K562 (cell line): ENCODE measurements at regions not wholly inside any gene's neighbourhood (a gene's known extent, or its start where the extent isn't known, plus 50 kb on each side); places are given as distances from the start of the nearest gene placed in this dataset.

Experiments
- ATAC-seq: fragments of 200-7000 bp; cut with Tn5 transposase; 3 replicates; pipeline ENCODE4 v1.9.1; 2020; ENCODE audit warnings: moderate library complexity
- BruUV-seq: library from RNA; stranded (reverse); fragments of 400-500 nt; replicated peaks from 2 replicates; lab custom pipeline; 2021; lab: Mats Ljungman, UMichigan
- CTCF ChIA-PET: fragments of 300-600 bp; formaldehyde crosslinking; extraction: SDS; loops from one replicate; lab custom pipeline; 2021; ENCODE audit warnings: low intra/inter-chr PET ratio; lab: Yijun Ruan, JAX
- POLR2A ChIA-PET: fragments of 300-600, 350-650 bp; sonication (Branson Sonifier 250); formaldehyde crosslinking; extraction: SDS; loops from one replicate; lab custom pipeline; 2021; ENCODE audit warnings: antibody characterized with exemption, inconsistent platforms; lab: Yijun Ruan, JAX
- DNase-seq, 4 experiments: peaks; one replicate each; pipeline versions ENCODE4 v3.0.0 to v3.0.0-alpha.2; 2011 to 2018; ENCODE audit warnings: low spot score in 3 of 4, mixed read lengths in 3 of 4; ENCODE audit errors: extremely low read depth in 1 of 4
- FAIRE-seq: peaks from 2 replicates; lab custom pipeline; 2011; peaks lifted over from hg19 to GRCh38; lab: Jason Lieb, UNC
- H2AFZ ChIP-seq: 2 replicates; pipeline ENCODE4 v1.6.0; 2011; ENCODE audit warnings: low read depth, low read length, control low read depth, inconsistent platforms
- H3K27ac ChIP-seq: fragments of 200-600 bp; 3 replicates; pipeline ENCODE4 v1.8.0; 2011; ENCODE audit warnings: low read depth, mild to moderate bottlenecking, control low read depth, inconsistent platforms, low read length, moderate library complexity, mixed read lengths; ENCODE audit errors: extremely low read depth
- H3K27me3 ChIP-seq, 2 experiments: fragments of 300-600 bp in 1 of 2; 2 replicates in 1 of 2; 3 replicates in 1 of 2; pipeline versions ENCODE4 v1.6.0 to v1.8.0; 2011; ENCODE audit warnings: inconsistent platforms in 2 of 2, low read length in 2 of 2, mild to moderate bottlenecking in 1 of 2, mixed read lengths in 1 of 2, moderate library complexity in 1 of 2; ENCODE audit not compliant: control insufficient read depth in 2 of 2, insufficient read depth in 2 of 2
- H3K36me3 ChIP-seq: fragments of 300-600 bp; 3 replicates; pipeline ENCODE4 v1.8.0; 2011; ENCODE audit warnings: mild to moderate bottlenecking, low read length, inconsistent platforms; ENCODE audit not compliant: control insufficient read depth, insufficient read depth
- H3K4me1 ChIP-seq, 2 experiments: fragments of 200-600 bp in 1 of 2; replicated peaks in 1 of 2; 2 replicates in 1 of 2; 3 replicates in 1 of 2; pipeline versions ENCODE4 v1.5.1 to v1.8.0; 2011; ENCODE audit warnings: inconsistent platforms in 2 of 2, low read length in 2 of 2, mild to moderate bottlenecking in 1 of 2, mixed read lengths in 1 of 2, moderate library complexity in 1 of 2; ENCODE audit not compliant: control insufficient read depth in 2 of 2, insufficient read depth in 2 of 2
- H3K4me2 ChIP-seq: 2 replicates; pipeline ENCODE4 v1.6.1; 2011; ENCODE audit warnings: low read length, control low read depth, inconsistent platforms, mixed read lengths; ENCODE audit not compliant: insufficient read depth
- H3K4me3 ChIP-seq: fragments of 200-600 bp; sonication (generic), shearing (Covaris generic); 2 replicates; pipeline ENCODE4 v1.5.1; 2016; ENCODE audit warnings: control low read depth, inconsistent platforms
- H3K79me2 ChIP-seq: fragments of 200-600 bp; 3 replicates; pipeline ENCODE4 v1.8.0; 2011; ENCODE audit warnings: low read length, inconsistent platforms; ENCODE audit not compliant: control insufficient read depth, insufficient read depth
- H3K9ac ChIP-seq, 2 experiments: 2 replicates each; pipeline versions ENCODE4 v1.6.0 to v1.6.1; 2011; ENCODE audit warnings: low read depth in 2 of 2, low read length in 2 of 2, control low read depth in 1 of 2, inconsistent platforms in 1 of 2, mild to moderate bottlenecking in 1 of 2, mixed read lengths in 1 of 2; ENCODE audit not compliant: insufficient read depth in 1 of 2
- H3K9me1 ChIP-seq: one replicate; pipeline ENCODE4 v1.6.0; 2011; ENCODE audit warnings: inconsistent platforms, mild to moderate bottlenecking, low read length, moderate library complexity; ENCODE audit not compliant: control insufficient read depth, insufficient read depth
- H3K9me3 ChIP-seq: replicated peaks from 2 replicates; pipeline ENCODE4 v1.5.1; 2011; ENCODE audit warnings: low read depth, low read length, inconsistent platforms; ENCODE audit not compliant: control insufficient read depth, insufficient read depth
- H4K20me1 ChIP-seq: replicated peaks from 2 replicates; pipeline ENCODE4 v1.6.1; 2011; ENCODE audit warnings: low read length, inconsistent platforms, mixed read lengths; ENCODE audit not compliant: control insufficient read depth, insufficient read depth
- POU5F1 ChIP-seq: fragments of 150-350 bp; IDR thresholded peaks from 2 replicates; pipeline ENCODE4 v1.6.1; 2014; ENCODE audit warnings: borderline replicate concordance, low read length, low read depth, mild to moderate bottlenecking; ENCODE audit not compliant: partially characterized antibody
- SREBF1 ChIP-seq: fragments of 150-350 bp; IDR thresholded peaks from 2 replicates; pipeline ENCODE4 v1.6.1; 2014; ENCODE audit warnings: antibody characterized with exemption, low read depth, low read length, borderline replicate concordance
- THRA ChIP-seq: fragments of 450-650 bp; IDR thresholded peaks from 2 replicates; pipeline ENCODE4 v1.6.1; 2017; ENCODE audit warnings: mild to moderate bottlenecking, moderate library complexity
- ZNF764 ChIP-seq: fragments of 250-450 bp; sonication (Bioruptor Pico); IDR thresholded peaks from 2 replicates; pipeline ENCODE4 v1.4.0; 2020; ENCODE audit warnings: low read depth, mild to moderate bottlenecking, moderate library complexity
- WGBS: fragments of 100-300 bp; shearing (Covaris generic); methylation state at CpG from one replicate; pipeline ENCODE4 v1.1.6; 2016; ENCODE audit warnings: low coverage, mixed read lengths; ENCODE audit not compliant: insufficient coverage; ENCODE audit errors: missing lambda C conversion rate; 5-methylcytosine and 5-hydroxymethylcytosine counted together
- in situ Hi-C: fragments of 300-500 bp; cut with MboI; formaldehyde crosslinking; loops from 4 replicates; pipeline ENCODE4 v1.15.0; 2018; ENCODE audit warnings: inconsistent platforms, mixed read lengths
- intact Hi-C: fragments of 100-400 bp; cut with micrococcal nuclease; formaldehyde crosslinking; loops from 2 replicates; pipeline ENCODE4 v1.14.2; 2022

GRCh38 chr3:13688034-13688433 is 139.1 kb downstream of the FBLN2 start:
- ChIA-PET CTCF (no interaction called here), POLR2A (interaction anchor here (0.7 to 0.9 kb wide), 3 partner anchors 9 to 116 kb away, joined by 3 to 4 read pairs (median 3); no protein-coding TSS in a partner anchor)
- no peak overlapping the region for H3K4me2 ChIP-seq
- H3K4me3 ChIP-seq, result no peak overlapping the region
- peaks cover 8% of the 10 kb centered on the region for H4K20me1 ChIP-seq
- no peak overlapping the region for H2AFZ ChIP-seq
- no peaks in the 10 kb centered on the region for H3K36me3 ChIP-seq
- no peaks in the 10 kb centered on the region for H3K9me1 ChIP-seq
- H3K4me1 ChIP-seq, result no peaks in the 10 kb centered on the region
- WGBS, result under 1% methylated on average over 8 of the region's 8 CpGs
- no peaks in the 10 kb centered on the region for H3K79me2 ChIP-seq
- H3K9ac ChIP-seq, result no peak overlapping the region
- ATAC-seq, result no peak
- no peak for DNase-seq
- BruUV-seq, result no TSS peak
- no peak overlapping the region for H3K27ac ChIP-seq
- in situ Hi-C loops, result no loop called here
- H3K27me3 ChIP-seq, result peaks cover 29 to 72% of the 10 kb centered on the region in 2 experiments
- H3K9me3 ChIP-seq, result no peaks in the 10 kb centered on the region
- TF ChIP-seq POU5F1 (no peak), THRA (no peak), SREBF1 (no peak), ZNF764 (CRISPR knock-in tag) (no peak)
- intact Hi-C loops, result no loop called here
- FAIRE-seq, result no peak
